MM.1S (cell line): ENCODE measurements at regions not wholly inside any gene's neighbourhood (a gene's known extent, or its start where the extent isn't known, plus 50 kb on each side); places are given as distances from the start of the nearest gene placed in this dataset.

ENCODE experiments used
- CTCF ChIP-seq: fragments of 300-600 bp; sonication (generic); IDR thresholded peaks from 2 replicates; pipeline ENCODE4 v1.5.1; 2016; ENCODE audit warnings: antibody characterized with exemption, low read length, mixed read lengths
- EZH2 ChIP-seq: fragments of 300-600 bp; sonication (generic); optimal IDR thresholded peaks from 2 replicates; pipeline ENCODE3; 2017; ENCODE audit warnings: low read depth, mild to moderate bottlenecking, antibody characterized with exemption, low read length, mixed read lengths
- EZH2phosphoT487 ChIP-seq: fragments of 300-600 bp; sonication (generic); IDR thresholded peaks from 2 replicates; pipeline ENCODE4 v1.6.1; 2018; ENCODE audit warnings: antibody characterized with exemption, low read length

GRCh38 chr6:2412731-2413130 lies 167.3 kb upstream of the GMDS start:
- TF ChIP-seq EZH2 (no peak), CTCF (no peak), EZH2phosphoT487 (no peak)
